T-cell (primary cell): ENCODE measurements at regions not wholly inside any gene's neighbourhood (a gene's known extent, or its start where the extent isn't known, plus 50 kb on each side); places are given as distances from the start of the nearest gene placed in this dataset.

Source experiments
- ATAC-seq, 4 experiments: fragments of 200-7000 bp in 3 of 4; fragments of 150-1000 bp in 1 of 4; cut with Tn5 transposase; replicated peaks in 1 of 4; 1 replicate in 3 of 4; 2 replicates in 1 of 4; pipeline ENCODE4 v1.10.0; 2021; ENCODE audit warnings: moderate library complexity in 3 of 4, mild to moderate bottlenecking in 2 of 4, moderate number of reproducible peaks in 1 of 4
- CTCF ChIA-PET, 2 donors: fragments of 300-600 bp; sonication (Branson Sonifier 250); formaldehyde crosslinking; loops; one replicate each; lab custom pipeline; 2022; ENCODE audit warnings: antibody characterized with exemption in 2 of 2; lab: Charles Lee
- POLR2A ChIA-PET, 2 donors: fragments of 300-600 bp; sonication (Branson Sonifier 250); formaldehyde crosslinking; loops; one replicate each; lab custom pipeline; 2022; ENCODE audit warnings: antibody characterized with exemption in 2 of 2; lab: Charles Lee
- DNase-seq, 35 experiments: peaks; one replicate each; pipeline versions ENCODE4 v3.0.0 to v3.0.0-alpha.2; 2013 to 2023
- H3K27ac ChIP-seq: one replicate; pipeline ENCODE4 v1.5.1; 2013; ENCODE audit warnings: low read length
- H3K27me3 ChIP-seq, 2 experiments: replicated peaks in 1 of 2; 1 replicate in 1 of 2; 2 replicates in 1 of 2; pipeline versions ENCODE4 v1.6.1 to v1.7.0; 2013; ENCODE audit warnings: low read length in 1 of 2, mixed read lengths in 1 of 2; ENCODE audit not compliant: control insufficient read depth in 2 of 2, insufficient read depth in 2 of 2; ENCODE audit errors: extremely low read depth in 1 of 2
- H3K36me3 ChIP-seq, 2 donors: 1 replicate in 1 of 2; 2 replicates in 1 of 2; pipeline versions ENCODE4 v1.6.1 to v1.7.0; 2013; ENCODE audit warnings: low read length in 1 of 2; ENCODE audit not compliant: control insufficient read depth in 2 of 2, insufficient read depth in 1 of 2; ENCODE audit errors: extremely low read depth in 1 of 2
- H3K4me1 ChIP-seq, 2 experiments: 1 replicate in 1 of 2; 2 replicates in 1 of 2; pipeline versions ENCODE4 v1.6.1 to v1.7.0; 2013; ENCODE audit warnings: low read length in 2 of 2, mixed read lengths in 1 of 2; ENCODE audit not compliant: insufficient read depth in 2 of 2, control insufficient read depth in 1 of 2; ENCODE audit errors: extremely low read depth in 1 of 2
- H3K4me3 ChIP-seq, 2 donors: 1 replicate in 1 of 2; 2 replicates in 1 of 2; pipeline versions ENCODE4 v1.5.1 to v1.7.0; 2013; ENCODE audit warnings: mild to moderate bottlenecking in 2 of 2, low read length in 1 of 2, moderate library complexity in 1 of 2; ENCODE audit not compliant: control insufficient read depth in 1 of 2; ENCODE audit errors: extremely low read depth in 1 of 2
- H3K9me3 ChIP-seq: 2 replicates; pipeline ENCODE4 v1.7.0; 2013
- H3K27ac Mint-ChIP-seq, 2 donors: one replicate each; pipeline ENCODE4 v1.8.0; 2020 to 2021; ENCODE audit warnings: mild to moderate bottlenecking in 2 of 2, mixed read lengths in 2 of 2
- H3K27me3 Mint-ChIP-seq, 2 donors: one replicate each; pipeline ENCODE4 v1.8.0; 2021 to 2022; ENCODE audit warnings: mixed read lengths in 2 of 2
- H3K36me3 Mint-ChIP-seq: one replicate; pipeline ENCODE4 v1.8.0; 2021; ENCODE audit warnings: mixed read lengths
- H3K4me1 Mint-ChIP-seq, 3 donors: one replicate each; pipeline ENCODE4 v1.8.0; 2020 to 2022; ENCODE audit warnings: mixed read lengths in 3 of 3, mild to moderate bottlenecking in 1 of 3
- H3K4me3 Mint-ChIP-seq, 3 donors: one replicate each; pipeline ENCODE4 v1.8.0; 2020 to 2022; ENCODE audit warnings: mild to moderate bottlenecking in 3 of 3, mixed read lengths in 3 of 3, moderate library complexity in 3 of 3
- H3K9me3 Mint-ChIP-seq, 3 donors: one replicate each; pipeline ENCODE4 v1.8.0; 2020 to 2022; ENCODE audit warnings: mixed read lengths in 3 of 3
- WGBS: methylation state at CpG from one replicate; pipeline ENCODE4 v1.1.5; 2013; ENCODE audit warnings: missing lambda C conversion rate; ENCODE audit not compliant: insufficient coverage; 5-methylcytosine and 5-hydroxymethylcytosine counted together

- H3K4me3 ChIP-seq = no peak overlapping the region
- WGBS = no CpG with 5 or more reads among the region's 4 CpGs
- ChIA-PET POLR2A (no interaction called here), CTCF (no interaction called here)
- Mint-ChIP-seq H3K9me3 (peaks cover 3 to 7% (median 3%) of the 10 kb centered on the region in 3 donors), H3K4me3 (no peak overlapping the region), H3K27me3 (no peaks in the 10 kb centered on the region), H3K4me1 (no peaks in the 10 kb centered on the region), H3K27ac (no peak overlapping the region), H3K36me3 (no peaks in the 10 kb centered on the region)
- ATAC-seq = no peak
- no peaks in the 10 kb centered on the region for H3K27me3 ChIP-seq
- H3K9me3 ChIP-seq = no peaks in the 10 kb centered on the region
- no peak overlapping the region for H3K27ac ChIP-seq
- no peaks in the 10 kb centered on the region for H3K36me3 ChIP-seq
- no peaks in the 10 kb centered on the region for H3K4me1 ChIP-seq
- DNase-seq = no peak
Measured at GRCh38 chr18:73060666-73061288, 193.0 kb upstream of the NETO1 start.

- no peaks in the 10 kb centered on the region for H3K36me3 ChIP-seq
- CTCF ChIA-PET = no interaction called here
- no CpG with 5 or more reads among the region's 2 CpGs for WGBS
- no peaks in the 10 kb centered on the region for H3K27me3 ChIP-seq
- no peaks in the 10 kb centered on the region for H3K4me1 ChIP-seq
- H3K27ac Mint-ChIP-seq = no peak overlapping the region
- DNase-seq (no peak), ATAC-seq (no peak)
- no peaks in the 10 kb centered on the region for H3K9me3 ChIP-seq
- H3K27ac ChIP-seq = no peak overlapping the region
- peaks cover 3 to 7% (median 4%) of the 10 kb centered on the region in 3 donors for H3K9me3 Mint-ChIP-seq
- no peak overlapping the region for H3K4me3 ChIP-seq
- no peaks in the 10 kb centered on the region for H3K27me3 Mint-ChIP-seq
- H3K4me1 Mint-ChIP-seq = no peaks in the 10 kb centered on the region
- no peak overlapping the region for H3K4me3 Mint-ChIP-seq
- POLR2A ChIA-PET = interaction anchor here in 1 of 2 donors (0.5 kb wide), 1 partner anchor 1932 kb away, joined by 5 read pairs; no protein-coding TSS in a partner anchor
- no peaks in the 10 kb centered on the region for H3K36me3 Mint-ChIP-seq
Measured at GRCh38 chr18:73059280-73059679, 191.5 kb upstream of the NETO1 start.

GRCh38 chr18:73047688-73048087 is 179.9 kb upstream of the NETO1 start:
- ATAC-seq (no peak), DNase-seq (no peak)
- ChIA-PET POLR2A (no interaction called here), CTCF (interaction anchor here in 1 of 2 donors (0.7 kb wide), 1 partner anchor 11 kb away, joined by 3 read pairs; no protein-coding TSS in a partner anchor)
- no peaks in the 10 kb centered on the region for H3K9me3 ChIP-seq
- no peak overlapping the region for H3K27ac Mint-ChIP-seq
- H3K4me3 ChIP-seq = no peak overlapping the region
- H3K4me1 ChIP-seq = no peaks in the 10 kb centered on the region
- H3K27me3 Mint-ChIP-seq = no peaks in the 10 kb centered on the region
- H3K4me1 Mint-ChIP-seq = no peaks in the 10 kb centered on the region
- H3K27ac ChIP-seq = no peak overlapping the region
- H3K36me3 ChIP-seq = no peaks in the 10 kb centered on the region
- no peaks in the 10 kb centered on the region for H3K36me3 Mint-ChIP-seq
- no peak overlapping the region for H3K4me3 Mint-ChIP-seq
- H3K27me3 ChIP-seq = no peaks in the 10 kb centered on the region
- peaks cover 13 to 22% (median 15%) of the 10 kb centered on the region in 3 donors for H3K9me3 Mint-ChIP-seq

- H3K36me3 ChIP-seq = no peaks in the 10 kb centered on the region
- H3K27ac Mint-ChIP-seq = no peak overlapping the region
- POLR2A ChIA-PET = no interaction called here
- H3K4me3 Mint-ChIP-seq = no peak overlapping the region
- DNase-seq = no peak
- CTCF ChIA-PET = no interaction called here
- no peak for ATAC-seq
- H3K27me3 Mint-ChIP-seq = no peaks in the 10 kb centered on the region
- no peak overlapping the region for H3K4me3 ChIP-seq
- H3K9me3 ChIP-seq = no peaks in the 10 kb centered on the region
- H3K4me1 ChIP-seq = no peaks in the 10 kb centered on the region
- peaks cover 6 to 16% (median 11%) of the 10 kb centered on the region in 3 donors for H3K9me3 Mint-ChIP-seq
- H3K36me3 Mint-ChIP-seq = no peaks in the 10 kb centered on the region
- H3K27me3 ChIP-seq = no peaks in the 10 kb centered on the region
- WGBS = 86% methylated on average over 4 of the region's 5 CpGs
- H3K27ac ChIP-seq = no peak overlapping the region
- H3K4me1 Mint-ChIP-seq = no peaks in the 10 kb centered on the region
Measured at GRCh38 chr18:73045037-73045436, 177.2 kb upstream of the NETO1 start.

GRCh38 chr18:73043611-73044010 is 175.8 kb upstream of the NETO1 start:
- no peak overlapping the region for H3K4me3 Mint-ChIP-seq
- no peaks in the 10 kb centered on the region for H3K9me3 ChIP-seq
- no peak for ATAC-seq

GRCh38 chr18:73043211-73043610 is 175.4 kb upstream of the NETO1 start:
- Mint-ChIP-seq H3K4me3 (no peak overlapping the region), H3K27ac (no peak overlapping the region), H3K9me3 (peaks cover 8 to 26% (median 16%) of the 10 kb centered on the region in 3 donors), H3K36me3 (no peaks in the 10 kb centered on the region), H3K4me1 (peaks cover 0 to 4% (median 0%) of the 10 kb centered on the region in 3 donors), H3K27me3 (no peaks in the 10 kb centered on the region)
- Histone ChIP-seq H3K36me3 (no peaks in the 10 kb centered on the region), H3K4me3 (no peak overlapping the region), H3K4me1 (no peaks in the 10 kb centered on the region), H3K9me3 (no peaks in the 10 kb centered on the region), H3K27me3 (no peaks in the 10 kb centered on the region), H3K27ac (no peak overlapping the region)
- DNase-seq (no peak), ATAC-seq (no peak)
- POLR2A ChIA-PET = no interaction called here
- CTCF ChIA-PET = no interaction called here
- 64% methylated on average over 4 of the region's 4 CpGs for WGBS

More at GRCh38 chr18:73043611-73044010, 175.8 kb upstream of the NETO1 start:
- ChIA-PET POLR2A (no interaction called here), CTCF (no interaction called here)
- Histone ChIP-seq H3K27ac (no peak overlapping the region), H3K36me3 (no peaks in the 10 kb centered on the region), H3K27me3 (no peaks in the 10 kb centered on the region), H3K4me3 (no peak overlapping the region), H3K4me1 (no peaks in the 10 kb centered on the region)
- Mint-ChIP-seq H3K27me3 (no peaks in the 10 kb centered on the region), H3K4me1 (no peaks in the 10 kb centered on the region), H3K36me3 (no peaks in the 10 kb centered on the region), H3K9me3 (peaks cover 6 to 22% (median 16%) of the 10 kb centered on the region in 3 donors), H3K27ac (no peak overlapping the region)
- no peak for DNase-seq

- Mint-ChIP-seq H3K27me3 (no peaks in the 10 kb centered on the region), H3K4me3 (no peak overlapping the region), H3K4me1 (peaks cover 0 to 4% (median 0%) of the 10 kb centered on the region in 3 donors), H3K36me3 (no peaks in the 10 kb centered on the region), H3K27ac (no peak overlapping the region), H3K9me3 (peaks cover 3 to 19% (median 5%) of the 10 kb centered on the region in 3 donors)
- no peaks in the 10 kb centered on the region for H3K9me3 ChIP-seq
- no peak overlapping the region for H3K4me3 ChIP-seq
- H3K27me3 ChIP-seq = no peaks in the 10 kb centered on the region
- H3K4me1 ChIP-seq = no peaks in the 10 kb centered on the region
- WGBS = 90% methylated on average over 2 of the region's 4 CpGs
- no peak for DNase-seq
- H3K36me3 ChIP-seq = no peaks in the 10 kb centered on the region
- ATAC-seq = no peak
- no peak overlapping the region for H3K27ac ChIP-seq
- ChIA-PET POLR2A (no interaction called here), CTCF (no interaction called here)
Measured at GRCh38 chr18:73040247-73040646, 172.5 kb upstream of the NETO1 start.
